ENCODE measurements at regions not wholly inside any gene's neighbourhood (a gene's known extent, or its start where the extent isn't known, plus 50 kb on each side); places are given as distances from the start of the nearest gene placed in this dataset.

DNA sequence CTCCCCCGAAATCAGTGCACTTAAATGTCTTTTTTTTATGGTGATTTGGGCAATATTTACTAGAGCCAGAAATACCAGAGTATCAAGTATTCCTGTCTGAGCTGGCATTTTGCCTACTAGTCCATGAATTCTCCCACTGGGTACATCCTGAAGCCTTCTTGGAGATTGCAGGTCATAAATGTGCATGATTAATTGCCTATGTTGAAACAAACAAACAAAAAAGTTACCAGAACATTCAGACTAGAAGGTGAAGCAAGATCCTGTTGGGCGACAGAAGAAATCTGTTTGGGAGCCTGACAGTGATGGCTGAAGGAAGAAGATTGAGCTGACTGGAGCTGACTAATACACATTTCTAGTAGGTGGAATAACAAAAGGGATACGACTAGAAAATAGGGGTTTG is 127.4 kb upstream of the NRIP1 start:
- no peak for TF ChIP-seq CTCF (IDR thresholded peaks at IDR 0.05; ENCODE audit: unreplicated experiment)
- H3K4me3 Mint-ChIP-seq (ENCODE audit: unreplicated experiment), result no peak overlapping the region
- H3K27ac Mint-ChIP-seq (ENCODE audit: low read depth, unreplicated experiment), result peak overlapping the region; percentile 8
- H3K36me3 Mint-ChIP-seq (ENCODE audit: insufficient read depth, unreplicated experiment), result no peaks in the 10 kb centered on the region
- POLR2A ChIA-PET, result interaction anchor here (0.9 to 1.2 kb wide), 9 partner anchors 16 to 127 kb away, joined by 3 to 10 read pairs (median 4); partner anchors contain the start of gene NRIP1
- no peaks in the 10 kb centered on the region for H3K27me3 Mint-ChIP-seq (ENCODE audit: insufficient read depth, unreplicated experiment)
- intact Hi-C loops (cut with micrococcal nuclease), result loop anchor here (1.0 kb wide), 1 partner anchor 32 kb away; no protein-coding TSS in a partner anchor
- no TSS peak for BruUV-seq (replicated peaks)
- CTCF ChIA-PET, result no interaction called here
- H3K9me3 Mint-ChIP-seq (ENCODE audit: unreplicated experiment), result peaks cover 7% of the 10 kb centered on the region
- DNase-seq (ENCODE audit: unreplicated experiment), result peak; percentile 95
- H3K4me1 Mint-ChIP-seq (ENCODE audit: insufficient read depth, unreplicated experiment), result peaks cover 11% of the 10 kb centered on the region

DNA sequence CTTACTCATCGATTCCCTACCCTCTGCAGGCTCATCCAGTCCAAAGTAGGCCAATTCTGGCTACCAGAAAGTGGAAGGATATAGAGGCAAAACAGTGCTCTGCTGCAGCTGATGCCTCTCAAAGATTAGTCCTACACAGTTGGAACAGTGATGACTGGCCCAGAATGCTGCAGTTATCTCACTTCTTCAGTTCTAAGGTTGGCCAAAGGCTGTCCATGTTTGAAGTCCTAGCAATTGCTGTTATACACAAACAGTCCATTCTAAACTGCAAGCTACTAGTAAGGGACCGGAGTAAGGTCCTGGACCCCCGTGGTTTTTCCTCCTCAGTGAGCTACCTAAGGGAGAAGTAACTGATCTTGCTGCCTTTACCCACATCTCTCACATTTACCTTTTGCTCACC is 129.1 kb upstream of the NRIP1 start:
- no peak for TF ChIP-seq CTCF (IDR thresholded peaks at IDR 0.05; ENCODE audit: unreplicated experiment)
- Mint-ChIP-seq H3K27me3 (ENCODE audit: insufficient read depth, unreplicated experiment) (no peaks in the 10 kb centered on the region), H3K9me3 (ENCODE audit: unreplicated experiment) (peaks cover 7% of the 10 kb centered on the region), H3K4me1 (ENCODE audit: insufficient read depth, unreplicated experiment) (peaks cover 11% of the 10 kb centered on the region), H3K27ac (ENCODE audit: low read depth, unreplicated experiment) (no peak overlapping the region), H3K36me3 (ENCODE audit: insufficient read depth, unreplicated experiment) (no peaks in the 10 kb centered on the region), H3K4me3 (ENCODE audit: unreplicated experiment) (no peak overlapping the region)
- POLR2A ChIA-PET, result interaction anchor here (1.6 kb wide), 1 partner anchor 15 kb away, joined by 5 read pairs; no protein-coding TSS in a partner anchor
- no TSS peak for BruUV-seq (replicated peaks)
- DNase-seq (ENCODE audit: unreplicated experiment), result no peak
- CTCF ChIA-PET, result no interaction called here
- intact Hi-C loops (cut with micrococcal nuclease), result no loop called here

DNA sequence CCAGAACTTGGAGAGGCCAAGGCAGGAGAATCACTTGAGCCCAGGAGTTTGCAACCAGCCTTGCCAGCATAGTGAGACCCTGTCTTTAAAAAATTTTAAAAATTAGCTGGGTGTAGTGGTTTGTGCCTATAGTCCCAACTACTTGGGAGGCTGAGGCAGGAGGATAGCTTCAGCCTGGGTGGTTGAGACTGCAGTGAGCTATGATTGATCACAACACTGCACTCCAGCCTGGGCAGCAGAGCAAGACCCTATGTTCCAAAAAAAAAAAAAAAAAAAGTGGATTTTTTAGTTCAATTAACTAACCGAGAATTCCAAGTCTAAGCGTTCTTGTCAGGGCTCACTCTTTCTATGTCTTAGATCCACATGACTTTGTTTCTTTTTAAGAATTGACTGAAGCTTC is 130.3 kb upstream of the NRIP1 start:
- TF ChIP-seq CTCF (IDR thresholded peaks at IDR 0.05; ENCODE audit: unreplicated experiment), result no peak
- Mint-ChIP-seq H3K9me3 (ENCODE audit: unreplicated experiment) (peaks cover 7% of the 10 kb centered on the region), H3K4me3 (ENCODE audit: unreplicated experiment) (no peak overlapping the region), H3K27ac (ENCODE audit: low read depth, unreplicated experiment) (no peak overlapping the region), H3K4me1 (ENCODE audit: insufficient read depth, unreplicated experiment) (peaks cover 11% of the 10 kb centered on the region), H3K36me3 (ENCODE audit: insufficient read depth, unreplicated experiment) (no peaks in the 10 kb centered on the region), H3K27me3 (ENCODE audit: insufficient read depth, unreplicated experiment) (no peaks in the 10 kb centered on the region)
- intact Hi-C loops (cut with micrococcal nuclease), result no loop called here
- POLR2A ChIA-PET, result interaction anchor here (1.0 to 1.6 kb wide), 3 partner anchors 13 to 30 kb away, joined by 3 to 5 read pairs (median 3); no protein-coding TSS in a partner anchor
- no TSS peak for BruUV-seq (replicated peaks)
- DNase-seq (ENCODE audit: unreplicated experiment), result no peak
- CTCF ChIA-PET, result interaction anchor here (0.6 kb wide), 3 partner anchors 10 to 133 kb away, joined by 3 to 4 read pairs (median 4); no protein-coding TSS in a partner anchor

DNA sequence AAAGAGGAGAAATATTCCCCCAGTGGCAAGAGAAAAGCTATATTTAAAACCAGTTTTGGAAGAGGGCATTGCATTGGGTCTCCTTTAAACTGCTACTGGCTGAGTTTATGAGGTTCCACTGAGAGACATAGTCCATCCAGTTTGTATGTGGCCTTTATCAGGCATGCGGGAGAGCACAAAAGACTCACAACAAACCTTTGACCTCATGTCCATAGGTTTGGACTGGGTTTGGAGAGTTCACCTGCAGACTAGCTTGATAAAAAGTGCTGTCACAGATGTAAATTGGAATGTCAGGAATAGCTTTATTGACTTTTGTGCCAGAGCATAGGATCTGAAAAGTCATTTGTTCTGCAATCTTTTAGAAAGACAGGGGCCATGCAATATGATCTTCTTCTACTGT is 131.0 kb upstream of the NRIP1 start:
- intact Hi-C loops (cut with micrococcal nuclease), result no loop called here

More for the DNA sequence above, 131.0 kb upstream of the NRIP1 start:
- POLR2A ChIA-PET, result no interaction called here
- Mint-ChIP-seq H3K4me3 (ENCODE audit: unreplicated experiment) (no peak overlapping the region), H3K9me3 (ENCODE audit: unreplicated experiment) (peaks cover 7% of the 10 kb centered on the region), H3K27me3 (ENCODE audit: insufficient read depth, unreplicated experiment) (no peaks in the 10 kb centered on the region), H3K4me1 (ENCODE audit: insufficient read depth, unreplicated experiment) (peaks cover 11% of the 10 kb centered on the region), H3K27ac (ENCODE audit: low read depth, unreplicated experiment) (no peak overlapping the region), H3K36me3 (ENCODE audit: insufficient read depth, unreplicated experiment) (no peaks in the 10 kb centered on the region)
- CTCF ChIA-PET, result interaction anchor here (0.6 kb wide), 2 partner anchors 59 to 134 kb away, joined by 3 to 4 read pairs; no protein-coding TSS in a partner anchor
- DNase-seq (ENCODE audit: unreplicated experiment), result no peak
- BruUV-seq (replicated peaks), result no TSS peak
- TF ChIP-seq CTCF (IDR thresholded peaks at IDR 0.05; ENCODE audit: unreplicated experiment), result no peak

Data from MCF 10A (cell line).